Liver (tissue), 8 donors: ENCODE measurements at regions not wholly inside any gene's neighbourhood (a gene's known extent, or its start where the extent isn't known, plus 50 kb on each side); places are given as distances from the start of the nearest gene placed in this dataset.

Source experiments
- DNase-seq: peaks from one replicate; pipeline ENCODE4 v3.0.0-alpha.2; 2017; ENCODE audit warnings: low spot score
- H3K27ac ChIP-seq, 2 donors: one replicate each; pipeline ENCODE4 v1.7.0; 2013; ENCODE audit warnings: inconsistent platforms in 2 of 2, low read length in 2 of 2, control low read depth in 1 of 2, low read depth in 1 of 2, mild to moderate bottlenecking in 1 of 2
- H3K27me3 ChIP-seq, 4 donors: one replicate each; pipeline versions ENCODE4 v1.6.1 to v1.7.0; 2013; ENCODE audit warnings: low read length in 3 of 4, inconsistent platforms in 1 of 4, mild to moderate bottlenecking in 1 of 4, moderate library complexity in 1 of 4; ENCODE audit not compliant: control insufficient read depth in 4 of 4, insufficient read depth in 4 of 4
- H3K36me3 ChIP-seq, 4 donors: one replicate each; pipeline versions ENCODE4 v1.6.1 to v1.7.0; 2013; ENCODE audit warnings: low read length in 3 of 4, mild to moderate bottlenecking in 3 of 4, low read depth in 1 of 4, moderate library complexity in 1 of 4; ENCODE audit not compliant: control insufficient read depth in 4 of 4, insufficient read depth in 3 of 4
- H3K4me1 ChIP-seq, 4 donors: one replicate each; pipeline versions ENCODE4 v1.6.1 to v1.7.0; 2013; ENCODE audit warnings: low read length in 3 of 4, mild to moderate bottlenecking in 3 of 4, moderate library complexity in 1 of 4; ENCODE audit not compliant: control insufficient read depth in 4 of 4, insufficient read depth in 4 of 4
- H3K4me3 ChIP-seq, 3 donors: one replicate each; pipeline versions ENCODE4 v1.6.1 to v1.7.0; 2013; ENCODE audit warnings: low read length in 3 of 3, control low read depth in 1 of 3, low read depth in 1 of 3, mild to moderate bottlenecking in 1 of 3
- H3K9ac ChIP-seq, 2 donors: one replicate each; pipeline ENCODE4 v1.7.0; 2013; ENCODE audit warnings: low read length in 2 of 2, mild to moderate bottlenecking in 2 of 2, moderate library complexity in 2 of 2, control low read depth in 1 of 2, low read depth in 1 of 2
- H3K9me3 ChIP-seq, 4 donors: one replicate each; pipeline versions ENCODE4 v1.6.1 to v1.7.0; 2013; ENCODE audit warnings: low read length in 3 of 4; ENCODE audit not compliant: control insufficient read depth in 4 of 4
- ATF3 ChIP-seq: IDR thresholded peaks from 2 replicates; pipeline ENCODE4 v1.6.1; 2016; ENCODE audit warnings: antibody characterized with exemption
- EGR1 ChIP-seq, 2 donors: IDR thresholded peaks; 2 replicates each; pipeline ENCODE4 v1.6.1; 2016 to 2018; ENCODE audit warnings: antibody characterized with exemption in 2 of 2, low read depth in 2 of 2
- FOXA1 ChIP-seq: IDR thresholded peaks from 2 replicates; pipeline ENCODE4 v1.6.1; 2016; ENCODE audit warnings: antibody characterized with exemption
- FOXA2 ChIP-seq: IDR thresholded peaks from 2 replicates; pipeline ENCODE4 v1.6.1; 2016; ENCODE audit warnings: antibody characterized with exemption
- GABPA ChIP-seq, 2 donors: IDR thresholded peaks in 1 of 2; conservative IDR thresholded peaks in 1 of 2; 2 replicates each; pipeline ENCODE4 v1.6.1; 2016; ENCODE audit warnings: antibody characterized with exemption in 2 of 2, mild to moderate bottlenecking in 1 of 2, moderate library complexity in 1 of 2
- HNF4A ChIP-seq, 2 donors: conservative IDR thresholded peaks; 2 replicates each; pipeline ENCODE4 v1.6.1; 2016; ENCODE audit warnings: antibody characterized with exemption in 2 of 2, mild to moderate bottlenecking in 2 of 2
- HNF4G ChIP-seq: IDR thresholded peaks from 2 replicates; pipeline ENCODE4 v1.6.1; 2016; ENCODE audit warnings: antibody characterized with exemption
- JUND ChIP-seq, 2 donors: IDR thresholded peaks; 2 replicates each; pipeline ENCODE4 v1.6.1; 2016; ENCODE audit warnings: antibody characterized with exemption in 2 of 2
- MAX ChIP-seq: IDR thresholded peaks from 2 replicates; pipeline ENCODE4 v1.6.1; 2016; ENCODE audit warnings: antibody characterized with exemption
- NR2F2 ChIP-seq: IDR thresholded peaks from 2 replicates; pipeline ENCODE4 v1.6.1; 2016; ENCODE audit warnings: antibody characterized with exemption
- RAD21 ChIP-seq, 2 donors: IDR thresholded peaks; 2 replicates each; pipeline ENCODE4 v1.6.1; 2016; ENCODE audit warnings: antibody characterized with exemption in 2 of 2, mild to moderate bottlenecking in 2 of 2
- REST ChIP-seq: IDR thresholded peaks from 2 replicates; pipeline ENCODE4 v1.6.1; 2016; ENCODE audit warnings: antibody characterized with exemption, mild to moderate bottlenecking
- RXRA ChIP-seq, 2 donors: IDR thresholded peaks; 2 replicates each; pipeline ENCODE4 v1.6.1; 2017 to 2018; ENCODE audit warnings: antibody characterized with exemption in 2 of 2, mild to moderate bottlenecking in 1 of 2
- SP1 ChIP-seq: IDR thresholded peaks from 2 replicates; pipeline ENCODE4 v1.6.1; 2018; ENCODE audit warnings: antibody characterized with exemption, mild to moderate bottlenecking
- TAF1 ChIP-seq: conservative IDR thresholded peaks from 2 replicates; pipeline ENCODE4 v1.6.1; 2016; ENCODE audit warnings: antibody characterized with exemption, mild to moderate bottlenecking
- YY1 ChIP-seq: IDR thresholded peaks from 2 replicates; pipeline ENCODE4 v1.6.1; 2016; ENCODE audit warnings: antibody characterized with exemption, mild to moderate bottlenecking
- ZBTB33 ChIP-seq: IDR thresholded peaks from 2 replicates; pipeline ENCODE4 v1.6.1; 2016; ENCODE audit warnings: antibody characterized with exemption
- WGBS: extraction: QIAGEN DNeasy Blood & Tissue Kit; methylation state at CpG from one replicate; pipeline ENCODE4 v1.1.7; 2013; 5-methylcytosine and 5-hydroxymethylcytosine counted together
- TF ChIP-seq, protein P1 (sequence below): fragments of 150-350 bp; IDR thresholded peaks from 2 replicates; pipeline ENCODE4 v1.5.1; 2017; ENCODE audit warnings: improper control_type of control experiment, low read depth, low read length; ENCODE audit not compliant: missing input control
- donor health status: healthy.
- donor health status: healthy.
- donor health status: healthy.
- donor health status: healthy.
- donor health status: healthy.

GRCh38 chr9:103649086-103649485 lies 445.0 kb upstream of the SMC2 start:
- DNase-seq: no peak
- H3K27me3 ChIP-seq: no peaks in the 10 kb centered on the region
- no peak overlapping the region for H3K9ac ChIP-seq
- H3K36me3 ChIP-seq: no peaks in the 10 kb centered on the region
- no peaks in the 10 kb centered on the region for H3K9me3 ChIP-seq
- H3K4me1 ChIP-seq: no peaks in the 10 kb centered on the region
- TF ChIP-seq GABPA (IDR thresholded peaks at IDR 0.05 in 1 of 2, conservative IDR thresholded peaks at IDR 0.05 in 1 of 2) (no peak), REST (no peak), EGR1 (IDR thresholded peaks at IDR 0.05; ENCODE audit: low read depth in 2 of 2) (no peak), JUND (IDR thresholded peaks at IDR 0.05) (no peak), HNF4G (no peak), SP1 (no peak), MAX (no peak), ZBTB33 (no peak), NR2F2 (no peak), FOXA2 (no peak)
- TF ChIP-seq, protein P1, sequence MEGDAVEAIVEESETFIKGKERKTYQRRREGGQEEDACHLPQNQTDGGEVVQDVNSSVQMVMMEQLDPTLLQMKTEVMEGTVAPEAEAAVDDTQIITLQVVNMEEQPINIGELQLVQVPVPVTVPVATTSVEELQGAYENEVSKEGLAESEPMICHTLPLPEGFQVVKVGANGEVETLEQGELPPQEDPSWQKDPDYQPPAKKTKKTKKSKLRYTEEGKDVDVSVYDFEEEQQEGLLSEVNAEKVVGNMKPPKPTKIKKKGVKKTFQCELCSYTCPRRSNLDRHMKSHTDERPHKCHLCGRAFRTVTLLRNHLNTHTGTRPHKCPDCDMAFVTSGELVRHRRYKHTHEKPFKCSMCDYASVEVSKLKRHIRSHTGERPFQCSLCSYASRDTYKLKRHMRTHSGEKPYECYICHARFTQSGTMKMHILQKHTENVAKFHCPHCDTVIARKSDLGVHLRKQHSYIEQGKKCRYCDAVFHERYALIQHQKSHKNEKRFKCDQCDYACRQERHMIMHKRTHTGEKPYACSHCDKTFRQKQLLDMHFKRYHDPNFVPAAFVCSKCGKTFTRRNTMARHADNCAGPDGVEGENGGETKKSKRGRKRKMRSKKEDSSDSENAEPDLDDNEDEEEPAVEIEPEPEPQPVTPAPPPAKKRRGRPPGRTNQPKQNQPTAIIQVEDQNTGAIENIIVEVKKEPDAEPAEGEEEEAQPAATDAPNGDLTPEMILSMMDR: no peak
- H3K4me3 ChIP-seq: no peak overlapping the region
- 74% methylated on average over 1 of the region's 1 CpG for WGBS
- no peak overlapping the region for H3K27ac ChIP-seq

DNA sequence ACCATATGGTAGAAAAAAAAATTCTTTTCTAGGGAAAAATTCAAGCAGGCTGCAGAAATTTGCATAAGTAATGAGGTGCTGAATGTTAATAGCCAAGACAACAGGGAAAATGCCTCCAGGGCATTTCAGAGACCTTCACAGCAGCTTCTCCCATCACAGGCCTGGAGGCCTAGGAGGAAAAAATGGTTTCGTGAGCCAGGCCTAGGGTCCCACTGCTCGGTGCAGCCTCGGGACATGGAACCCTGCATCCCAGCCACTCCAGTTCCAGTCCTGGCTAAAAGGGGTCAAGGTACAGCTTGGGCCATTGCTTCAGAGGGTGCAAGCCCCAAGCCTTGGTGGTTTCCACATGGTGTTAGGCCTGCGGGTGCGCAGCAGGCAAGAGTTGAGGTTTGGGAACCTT lies 436.0 kb upstream of the SMC2 start:
- Histone ChIP-seq H3K27ac (no peak overlapping the region), H3K9me3 (peaks cover 0 to 5% (median 5%) of the 10 kb centered on the region in 4 donors), H3K9ac (no peak overlapping the region), H3K36me3 (no peaks in the 10 kb centered on the region), H3K4me1 (no peaks in the 10 kb centered on the region), H3K27me3 (no peaks in the 10 kb centered on the region), H3K4me3 (no peak overlapping the region)
- no peak for DNase-seq
- 93% methylated on average over 5 of the region's 5 CpGs for WGBS
- TF ChIP-seq NR2F2 (no peak), ZBTB33 (no peak), MAX (no peak), YY1 (no peak), FOXA2 (no peak), GABPA (IDR thresholded peaks at IDR 0.05 in 1 of 2, conservative IDR thresholded peaks at IDR 0.05 in 1 of 2) (no peak), FOXA1 (no peak), ATF3 (no peak), EGR1 (IDR thresholded peaks at IDR 0.05; ENCODE audit: low read depth in 2 of 2) (no peak), HNF4G (no peak), HNF4A (conservative IDR thresholded peaks at IDR 0.05) (no peak), JUND (IDR thresholded peaks at IDR 0.05) (no peak), RXRA (IDR thresholded peaks at IDR 0.05) (no peak), TAF1 (no peak), RAD21 (IDR thresholded peaks at IDR 0.05) (no peak), SP1 (no peak)
- TF ChIP-seq, protein P1: no peak
